ENCODE measurements at regions not wholly inside any gene's neighbourhood (a gene's known extent, or its start where the extent isn't known, plus 50 kb on each side); places are given as distances from the start of the nearest gene placed in this dataset.

DNA sequence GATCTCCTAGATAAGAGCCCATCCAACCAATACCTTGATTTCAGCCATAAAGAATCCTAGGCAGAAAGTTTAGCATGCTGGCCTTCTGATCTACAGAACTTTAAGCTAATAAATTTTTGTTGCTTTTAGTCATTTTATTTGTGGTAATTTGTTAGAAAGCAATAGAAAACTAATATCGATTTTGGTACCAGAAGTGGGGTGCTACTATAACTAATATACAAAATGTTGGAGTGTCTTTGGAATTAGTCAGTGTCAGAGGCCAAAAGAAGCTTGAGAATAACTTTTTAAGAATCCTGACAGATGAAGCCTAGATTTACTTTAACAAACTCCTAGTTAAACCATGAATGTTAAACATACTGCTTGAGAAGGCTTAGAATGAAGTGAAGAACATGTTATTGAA is 83.6 kb upstream of the HSF2 start:
- Histone ChIP-seq H3K23ac (ENCODE audit: insufficient read length, low read depth, low read length) (no peak overlapping the region), H3K79me2 (ENCODE audit: insufficient read depth, low read length) (no peaks in the 10 kb centered on the region), H2AFZ (ENCODE audit: low read length) (no peak overlapping the region), H4K20me1 (ENCODE audit: control insufficient read depth, insufficient read depth, insufficient read length) (no peaks in the 10 kb centered on the region), H2BK12ac (ENCODE audit: insufficient read length, low read depth, low read length) (no peak overlapping the region), H3K56ac (ENCODE audit: insufficient read length, low read depth, low read length) (no peak overlapping the region), H2AK5ac (ENCODE audit: insufficient read length, low read length) (no peak overlapping the region), H3K14ac (ENCODE audit: insufficient read depth, low read length) (no peak overlapping the region), H4K8ac (replicated peaks; ENCODE audit: insufficient read length, low read depth, low read length) (no peak overlapping the region), H3K18ac (ENCODE audit: insufficient read length, low read depth, low read length) (no peak overlapping the region), H3K23me2 (ENCODE audit: insufficient read length, low read depth, low read length, poor library complexity, severe bottlenecking) (no peaks in the 10 kb centered on the region), H3K4ac (ENCODE audit: low read depth, low read length) (no peak overlapping the region), H3K9ac (ENCODE audit: extremely low read depth, insufficient read length, low read length) (no peak overlapping the region), H2BK15ac (ENCODE audit: low read depth, low read length) (no peak overlapping the region), H2BK20ac (ENCODE audit: low read depth, low read length, poor library complexity, severe bottlenecking) (no peak overlapping the region), H3K27me3 (ENCODE audit: insufficient read depth, low read length) (no peaks in the 10 kb centered on the region), H2BK5ac (ENCODE audit: insufficient read length, low read length) (no peak overlapping the region), H3T11ph (ENCODE audit: low read length) (no peak overlapping the region), H3K27ac (ENCODE audit: insufficient read length, low read depth, low read length) (no peak overlapping the region), H3K9me3 (ENCODE audit: control insufficient read depth, low read depth, low read length) (no peaks in the 10 kb centered on the region), H3K4me1 (ENCODE audit: insufficient read depth, low read length) (no peaks in the 10 kb centered on the region), H4K5ac (ENCODE audit: insufficient read length, low read depth, low read length) (no peak overlapping the region), H3K4me2 (ENCODE audit: insufficient read depth, insufficient read length, low read length) (no peak overlapping the region), H2BK120ac (ENCODE audit: low read depth, low read length, poor library complexity, severe bottlenecking) (no peak overlapping the region), H3K79me1 (ENCODE audit: insufficient read depth, low read depth, low read length, poor library complexity, severe bottlenecking) (no peaks in the 10 kb centered on the region), H4K91ac (ENCODE audit: insufficient read length, low read depth, low read length) (no peak overlapping the region)
- TF ChIP-seq, protein P1, sequence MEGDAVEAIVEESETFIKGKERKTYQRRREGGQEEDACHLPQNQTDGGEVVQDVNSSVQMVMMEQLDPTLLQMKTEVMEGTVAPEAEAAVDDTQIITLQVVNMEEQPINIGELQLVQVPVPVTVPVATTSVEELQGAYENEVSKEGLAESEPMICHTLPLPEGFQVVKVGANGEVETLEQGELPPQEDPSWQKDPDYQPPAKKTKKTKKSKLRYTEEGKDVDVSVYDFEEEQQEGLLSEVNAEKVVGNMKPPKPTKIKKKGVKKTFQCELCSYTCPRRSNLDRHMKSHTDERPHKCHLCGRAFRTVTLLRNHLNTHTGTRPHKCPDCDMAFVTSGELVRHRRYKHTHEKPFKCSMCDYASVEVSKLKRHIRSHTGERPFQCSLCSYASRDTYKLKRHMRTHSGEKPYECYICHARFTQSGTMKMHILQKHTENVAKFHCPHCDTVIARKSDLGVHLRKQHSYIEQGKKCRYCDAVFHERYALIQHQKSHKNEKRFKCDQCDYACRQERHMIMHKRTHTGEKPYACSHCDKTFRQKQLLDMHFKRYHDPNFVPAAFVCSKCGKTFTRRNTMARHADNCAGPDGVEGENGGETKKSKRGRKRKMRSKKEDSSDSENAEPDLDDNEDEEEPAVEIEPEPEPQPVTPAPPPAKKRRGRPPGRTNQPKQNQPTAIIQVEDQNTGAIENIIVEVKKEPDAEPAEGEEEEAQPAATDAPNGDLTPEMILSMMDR (conservative IDR thresholded peaks at IDR 0.05) = no peak
- H3K27me3 Mint-ChIP-seq (ENCODE audit: low read depth) = no peaks in the 10 kb centered on the region
- no peak for DNase-seq
- H3K4me1 Mint-ChIP-seq = no peaks in the 10 kb centered on the region; a peak in 1 of 4 replicates
- H3K36me3 Mint-ChIP-seq (ENCODE audit: insufficient read depth in 1 of 3, low read depth in 3 of 3) = peaks cover 5 to 17% (median 9%) of the 10 kb centered on the region in 3 experiments; a peak in 6 of 7 replicates
- WGBS (ENCODE audit: extremely low coverage, insufficient read length, low lambda C conversion rate) = no CpG with 5 or more reads among the region's 1 CpG
- H3K27ac Mint-ChIP-seq = no peak overlapping the region
- H3K9me3 Mint-ChIP-seq = peaks cover 17% of the 10 kb centered on the region in 2 experiments
- no peak overlapping the region for H3K4me3 Mint-ChIP-seq

Data from H9 (cell line).